ENCODE measurements at regions not wholly inside any gene's neighbourhood (a gene's known extent, or its start where the extent isn't known, plus 50 kb on each side); places are given as distances from the start of the nearest gene placed in this dataset.

DNA sequence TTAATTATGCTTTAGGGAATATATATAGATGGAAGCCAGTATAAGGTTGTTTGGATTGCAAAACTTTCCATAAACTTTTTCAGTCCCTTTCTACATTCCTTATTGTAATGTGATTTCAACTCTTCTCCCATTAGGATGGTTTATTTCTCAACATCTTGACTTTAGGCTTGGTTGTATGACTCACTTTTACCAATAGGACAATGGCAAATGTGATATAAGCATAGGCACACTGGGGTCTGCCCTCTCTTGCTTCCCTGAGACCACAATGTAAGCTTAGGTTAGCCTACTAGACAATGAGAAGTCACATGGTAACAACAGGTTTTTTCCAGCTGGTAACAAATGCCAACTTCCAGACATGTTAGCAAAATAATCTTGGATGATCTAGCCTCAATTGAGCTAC lies 163.3 kb upstream of the RBPJ start:
- no peaks in the 10 kb centered on the region for H3K36me3 ChIP-seq
- TF ChIP-seq, protein P1, sequence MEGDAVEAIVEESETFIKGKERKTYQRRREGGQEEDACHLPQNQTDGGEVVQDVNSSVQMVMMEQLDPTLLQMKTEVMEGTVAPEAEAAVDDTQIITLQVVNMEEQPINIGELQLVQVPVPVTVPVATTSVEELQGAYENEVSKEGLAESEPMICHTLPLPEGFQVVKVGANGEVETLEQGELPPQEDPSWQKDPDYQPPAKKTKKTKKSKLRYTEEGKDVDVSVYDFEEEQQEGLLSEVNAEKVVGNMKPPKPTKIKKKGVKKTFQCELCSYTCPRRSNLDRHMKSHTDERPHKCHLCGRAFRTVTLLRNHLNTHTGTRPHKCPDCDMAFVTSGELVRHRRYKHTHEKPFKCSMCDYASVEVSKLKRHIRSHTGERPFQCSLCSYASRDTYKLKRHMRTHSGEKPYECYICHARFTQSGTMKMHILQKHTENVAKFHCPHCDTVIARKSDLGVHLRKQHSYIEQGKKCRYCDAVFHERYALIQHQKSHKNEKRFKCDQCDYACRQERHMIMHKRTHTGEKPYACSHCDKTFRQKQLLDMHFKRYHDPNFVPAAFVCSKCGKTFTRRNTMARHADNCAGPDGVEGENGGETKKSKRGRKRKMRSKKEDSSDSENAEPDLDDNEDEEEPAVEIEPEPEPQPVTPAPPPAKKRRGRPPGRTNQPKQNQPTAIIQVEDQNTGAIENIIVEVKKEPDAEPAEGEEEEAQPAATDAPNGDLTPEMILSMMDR (IDR thresholded peaks at IDR 0.05): no peak
- TF ChIP-seq POLR2A (IDR thresholded peaks at IDR 0.05): no peak
- no peak for TF ChIP-seq EP300 (IDR thresholded peaks at IDR 0.05)
- H3K9me3 ChIP-seq: no peaks in the 10 kb centered on the region
- no peaks in the 10 kb centered on the region for H3K4me1 ChIP-seq
- no peaks in the 10 kb centered on the region for H3K27me3 ChIP-seq
- no peak for DNase-seq (ENCODE audit: low spot score in 2 of 2)
- H3K4me3 ChIP-seq: no peak overlapping the region
- no peak overlapping the region for H3K27ac ChIP-seq

DNA sequence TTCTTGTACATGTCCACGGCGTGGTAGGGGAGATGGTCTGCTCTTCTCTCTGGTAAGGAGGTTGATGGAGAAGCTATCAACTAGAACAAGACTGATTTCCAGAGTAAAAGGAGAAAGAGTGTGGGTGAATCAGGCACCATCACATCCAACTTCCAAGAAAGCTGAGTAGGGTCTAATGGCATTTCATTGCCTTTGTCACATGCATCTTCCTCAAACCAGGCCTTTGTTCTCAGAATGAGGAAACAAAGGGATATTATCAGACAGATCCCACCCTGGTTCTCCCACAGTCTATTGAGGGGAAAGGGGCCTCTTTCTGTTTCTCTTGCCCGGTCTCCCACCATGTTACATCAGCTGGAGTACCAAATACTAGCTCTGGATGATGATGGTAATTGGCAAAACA lies 160.2 kb upstream of the RBPJ start:
- no peaks in the 10 kb centered on the region for H3K36me3 ChIP-seq
- no peaks in the 10 kb centered on the region for H3K4me1 ChIP-seq
- H3K9me3 ChIP-seq: no peaks in the 10 kb centered on the region
- WGBS, 2 donors: 87 to 91% methylated on average over 3 of the region's 3 CpGs
- DNase-seq (ENCODE audit: low spot score in 2 of 2): no peak
- no peak overlapping the region for H3K27ac ChIP-seq
- H3K27me3 ChIP-seq: no peaks in the 10 kb centered on the region
- TF ChIP-seq POLR2A (IDR thresholded peaks at IDR 0.05) (no peak), EP300 (IDR thresholded peaks at IDR 0.05) (no peak)
- TF ChIP-seq, protein P1 (IDR thresholded peaks at IDR 0.05): no peak
- no peak overlapping the region for H3K4me3 ChIP-seq

DNA sequence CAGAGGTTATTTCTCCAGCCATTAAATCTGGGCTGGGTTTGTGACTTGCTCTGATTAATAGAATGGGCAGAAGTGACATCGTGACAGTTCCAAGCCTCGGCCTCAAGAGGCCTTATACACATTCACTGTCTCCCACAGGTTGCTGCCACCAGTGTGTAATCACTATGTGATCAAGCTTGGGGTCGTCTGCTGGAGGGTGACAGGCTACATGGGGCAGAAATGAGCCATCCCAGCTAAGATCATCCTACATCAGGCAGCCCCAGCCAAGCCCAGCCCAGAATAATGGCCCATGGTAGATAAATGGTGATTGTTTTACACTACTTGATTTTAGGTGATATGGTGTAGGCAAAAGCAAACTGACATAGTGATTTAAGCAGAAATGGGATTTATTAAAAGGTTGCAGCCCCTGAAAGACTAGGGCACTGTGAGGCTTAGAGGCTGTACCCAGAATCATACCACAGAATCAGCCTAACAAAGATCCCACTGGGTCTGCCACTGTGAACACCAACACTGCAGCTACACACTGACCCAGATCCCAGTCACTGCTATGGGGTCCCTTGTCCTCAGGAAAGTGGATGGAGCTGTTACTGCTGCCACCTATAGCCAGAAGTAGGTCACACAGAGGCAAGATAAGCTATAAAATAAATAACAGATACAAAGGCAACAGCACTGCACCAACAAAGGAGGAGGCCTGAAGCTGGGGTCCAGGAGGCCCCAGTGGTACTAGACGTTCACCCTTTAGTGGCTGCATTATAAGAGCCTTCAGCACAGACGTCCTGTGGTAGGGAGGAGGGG lies 159.6 kb upstream of the RBPJ start:
- Histone ChIP-seq H3K27me3 (no peaks in the 10 kb centered on the region), H3K4me1 (no peaks in the 10 kb centered on the region), H3K4me3 (no peak overlapping the region), H3K27ac (no peak overlapping the region), H3K9me3 (no peaks in the 10 kb centered on the region), H3K36me3 (no peaks in the 10 kb centered on the region)
- 71 to 72% methylated on average over 5 of the region's 5 CpGs for WGBS, 2 donors
- no peak for DNase-seq (ENCODE audit: low spot score in 2 of 2)
- no peak for TF ChIP-seq EP300 (IDR thresholded peaks at IDR 0.05)
- no peak for TF ChIP-seq POLR2A (IDR thresholded peaks at IDR 0.05)
- TF ChIP-seq, protein P1 (IDR thresholded peaks at IDR 0.05): no peak

DNA sequence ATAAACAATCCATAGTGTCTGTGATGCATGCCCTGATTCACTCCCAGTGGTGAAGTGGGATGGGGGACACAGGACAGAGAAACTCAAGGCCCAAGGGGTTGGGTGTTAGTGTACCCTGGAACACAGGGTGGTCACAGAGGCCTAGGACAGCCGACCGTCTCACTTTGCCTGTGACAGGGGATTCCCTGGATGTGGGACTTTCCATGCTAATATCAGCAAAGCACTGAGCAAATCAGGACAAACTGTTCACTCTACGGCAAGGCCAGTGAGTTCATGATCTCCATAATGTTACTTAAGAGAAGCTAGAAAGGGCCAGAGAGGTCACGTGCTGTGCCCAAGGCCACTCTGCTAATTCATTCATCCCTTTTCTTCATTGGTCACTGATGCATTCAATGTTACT lies 158.7 kb upstream of the RBPJ start:
- no peaks in the 10 kb centered on the region for H3K27me3 ChIP-seq
- no peaks in the 10 kb centered on the region for H3K9me3 ChIP-seq
- no peak overlapping the region for H3K4me3 ChIP-seq
- no peaks in the 10 kb centered on the region for H3K4me1 ChIP-seq
- no peaks in the 10 kb centered on the region for H3K36me3 ChIP-seq
- no peak for TF ChIP-seq POLR2A (IDR thresholded peaks at IDR 0.05)
- TF ChIP-seq, protein P1 (IDR thresholded peaks at IDR 0.05): no peak
- no peak for TF ChIP-seq EP300 (IDR thresholded peaks at IDR 0.05)
- WGBS, 2 donors: 81 to 83% methylated on average over 4 of the region's 4 CpGs
- DNase-seq (ENCODE audit: low spot score in 2 of 2): no peak
- no peak overlapping the region for H3K27ac ChIP-seq

DNA sequence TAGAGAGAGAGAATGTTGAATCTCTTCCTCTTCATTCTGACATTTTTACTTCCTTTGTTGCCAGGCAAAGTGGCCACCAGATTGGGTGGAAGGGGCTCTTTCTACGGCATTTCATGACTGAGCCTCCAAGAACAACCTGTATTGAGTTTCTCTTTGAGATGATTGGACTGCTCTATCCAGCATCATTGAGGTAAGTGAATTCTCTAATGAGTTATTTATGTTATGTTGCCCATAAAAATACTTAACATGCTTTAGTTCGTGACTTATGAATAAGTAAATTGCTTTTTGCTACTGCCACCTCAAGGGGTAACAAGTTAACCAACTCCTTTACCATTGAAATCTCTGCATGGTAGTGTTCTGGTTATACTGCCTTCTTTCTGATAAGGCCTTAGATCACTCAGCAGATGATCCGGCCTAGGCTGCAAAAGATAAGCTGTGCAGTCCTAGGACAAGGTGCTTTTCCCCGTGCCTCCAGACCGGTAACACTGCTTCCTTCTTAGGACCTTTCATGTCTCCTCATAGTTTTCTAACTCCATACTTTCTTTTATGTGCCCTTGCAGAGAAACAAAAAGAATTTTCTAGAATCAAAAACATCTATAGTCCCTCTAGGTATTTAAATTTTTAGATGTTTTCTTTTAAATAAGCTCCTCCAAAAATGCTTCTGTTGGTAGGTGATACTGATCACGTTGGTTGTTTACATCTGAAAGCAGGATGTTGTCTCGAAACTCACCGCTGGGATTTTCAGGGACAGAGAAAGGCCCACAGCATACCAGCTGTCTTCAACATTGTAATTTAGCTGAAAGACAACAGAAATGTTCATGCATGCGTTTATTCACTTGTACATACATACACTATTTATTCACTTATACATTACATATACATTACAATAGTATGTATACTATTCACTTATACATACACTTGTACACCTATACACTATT lies 157.1 kb upstream of the RBPJ start:
- WGBS, 2 donors: 73 to 80% methylated on average over 9 of the region's 9 CpGs
- no peak overlapping the region for H3K4me3 ChIP-seq

More for the DNA sequence above, 157.1 kb upstream of the RBPJ start:
- TF ChIP-seq, protein P1 (IDR thresholded peaks at IDR 0.05): no peak
- TF ChIP-seq POLR2A (IDR thresholded peaks at IDR 0.05) (no peak), EP300 (IDR thresholded peaks at IDR 0.05) (no peak)
- Histone ChIP-seq H3K36me3 (no peaks in the 10 kb centered on the region), H3K4me1 (no peaks in the 10 kb centered on the region), H3K27me3 (no peaks in the 10 kb centered on the region), H3K9me3 (no peaks in the 10 kb centered on the region), H3K27ac (no peak overlapping the region)
- no peak for DNase-seq (ENCODE audit: low spot score in 2 of 2)

Measured in tibial nerve (tissue), 4 donors.